ENCODE measurements at regions not wholly inside any gene's neighbourhood (a gene's known extent, or its start where the extent isn't known, plus 50 kb on each side); places are given as distances from the start of the nearest gene placed in this dataset.

DNA sequence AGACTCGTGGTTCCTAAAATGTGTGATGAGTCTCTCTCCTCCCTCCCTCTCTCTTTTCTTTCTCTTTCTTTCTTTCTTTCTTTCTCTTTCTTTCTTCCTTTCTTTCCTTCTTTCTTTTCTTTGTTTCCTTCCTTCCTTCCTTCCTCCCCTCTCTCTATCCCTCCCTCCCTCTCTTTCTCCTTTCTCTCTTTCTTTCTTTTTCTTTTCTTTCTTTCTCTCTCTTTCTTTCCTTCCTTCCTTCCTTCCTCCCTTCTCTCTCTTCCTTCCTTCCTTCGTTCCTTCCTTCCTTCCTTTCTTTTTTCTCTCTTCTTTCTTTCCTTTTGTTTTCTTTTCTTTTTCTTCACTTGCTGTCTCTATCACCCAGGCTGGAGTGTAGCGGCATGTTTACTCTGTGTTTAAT is 290.8 kb downstream of the NFKBIZ start:
- TF ChIP-seq EZH2 (IDR thresholded peaks at IDR 0.05; ENCODE audit: borderline replicate concordance, low read depth, low read length, severe bottlenecking) = no peak
- TF ChIP-seq, protein P1, sequence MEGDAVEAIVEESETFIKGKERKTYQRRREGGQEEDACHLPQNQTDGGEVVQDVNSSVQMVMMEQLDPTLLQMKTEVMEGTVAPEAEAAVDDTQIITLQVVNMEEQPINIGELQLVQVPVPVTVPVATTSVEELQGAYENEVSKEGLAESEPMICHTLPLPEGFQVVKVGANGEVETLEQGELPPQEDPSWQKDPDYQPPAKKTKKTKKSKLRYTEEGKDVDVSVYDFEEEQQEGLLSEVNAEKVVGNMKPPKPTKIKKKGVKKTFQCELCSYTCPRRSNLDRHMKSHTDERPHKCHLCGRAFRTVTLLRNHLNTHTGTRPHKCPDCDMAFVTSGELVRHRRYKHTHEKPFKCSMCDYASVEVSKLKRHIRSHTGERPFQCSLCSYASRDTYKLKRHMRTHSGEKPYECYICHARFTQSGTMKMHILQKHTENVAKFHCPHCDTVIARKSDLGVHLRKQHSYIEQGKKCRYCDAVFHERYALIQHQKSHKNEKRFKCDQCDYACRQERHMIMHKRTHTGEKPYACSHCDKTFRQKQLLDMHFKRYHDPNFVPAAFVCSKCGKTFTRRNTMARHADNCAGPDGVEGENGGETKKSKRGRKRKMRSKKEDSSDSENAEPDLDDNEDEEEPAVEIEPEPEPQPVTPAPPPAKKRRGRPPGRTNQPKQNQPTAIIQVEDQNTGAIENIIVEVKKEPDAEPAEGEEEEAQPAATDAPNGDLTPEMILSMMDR (IDR thresholded peaks at IDR 0.05; ENCODE audit: borderline replicate concordance, extremely low read depth, low read length, poor library complexity, severe bottlenecking) = no peak
- Histone ChIP-seq H3K27me3 (ENCODE audit: insufficient read depth, low read length, poor library complexity) (no peaks in the 10 kb centered on the region), H3K4me2 (ENCODE audit: insufficient read depth, low read length) (no peak overlapping the region), H3K4me1 (ENCODE audit: insufficient read depth, low read length) (no peaks in the 10 kb centered on the region), H3K36me3 (ENCODE audit: insufficient read depth, low read length) (no peaks in the 10 kb centered on the region), H3K79me2 (ENCODE audit: insufficient read depth, low read length) (no peaks in the 10 kb centered on the region), H2AFZ (ENCODE audit: low read depth, low read length) (no peak overlapping the region), H3K9me3 (ENCODE audit: insufficient read depth, low read length, severe bottlenecking) (no peaks in the 10 kb centered on the region), H3K9ac (ENCODE audit: low read depth, low read length) (no peak overlapping the region), H3K27ac (ENCODE audit: low read length) (no peak overlapping the region), H3K4me3 (ENCODE audit: low read depth in 1 of 2, low read length in 2 of 2) (no peak overlapping the region), H4K20me1 (ENCODE audit: insufficient read depth, low read length) (no peaks in the 10 kb centered on the region)
- no peak for DNase-seq
- ATAC-seq (ENCODE audit: insufficient read depth, low read depth) = no peak

DNA sequence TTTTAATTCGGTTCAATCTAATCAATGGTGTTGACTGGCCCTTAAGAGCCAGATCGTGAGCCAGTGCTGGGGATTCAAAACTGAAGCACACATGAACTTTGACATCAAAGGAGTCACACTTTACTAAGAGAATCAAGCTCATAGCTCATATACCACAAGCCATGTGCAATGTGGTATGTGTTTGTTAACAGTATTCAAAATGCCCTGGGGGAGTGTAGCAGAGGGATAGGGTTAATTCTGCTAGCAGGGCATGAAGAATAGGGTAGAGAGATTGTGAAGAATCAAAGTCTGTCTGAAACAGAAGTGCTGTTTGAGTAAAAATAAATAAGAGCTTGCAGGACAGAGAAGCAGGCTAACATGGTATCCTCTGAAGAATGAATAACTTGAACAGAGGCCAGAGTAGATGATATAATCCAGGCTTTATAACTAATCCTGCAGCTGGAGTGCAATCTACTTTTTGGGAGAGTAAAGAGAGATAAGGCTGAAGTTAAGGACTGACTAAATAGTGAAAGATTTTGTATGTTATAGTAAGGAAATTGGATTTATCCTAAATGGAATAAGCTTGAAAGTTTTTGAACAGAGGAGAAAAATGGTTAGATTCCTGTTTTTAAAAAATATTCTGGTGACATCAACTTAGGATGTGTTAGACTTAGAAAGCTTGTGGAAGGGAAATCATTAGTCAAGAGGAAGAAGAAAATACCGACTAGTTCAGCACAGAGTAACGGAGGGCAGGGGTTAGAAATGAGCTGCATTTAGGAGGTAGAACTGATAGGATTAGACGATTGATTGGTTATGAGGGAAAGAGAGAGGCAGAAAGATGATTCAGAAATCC is 292.0 kb downstream of the NFKBIZ start:
- no peaks in the 10 kb centered on the region for H3K36me3 ChIP-seq (ENCODE audit: insufficient read depth, low read length)
- no peak overlapping the region for H3K27ac ChIP-seq (ENCODE audit: low read length)
- ATAC-seq (ENCODE audit: insufficient read depth, low read depth) (no peak), DNase-seq (no peak)
- H3K4me2 ChIP-seq (ENCODE audit: insufficient read depth, low read length) = no peak overlapping the region
- H3K4me3 ChIP-seq (ENCODE audit: low read depth in 1 of 2, low read length in 2 of 2) = no peak overlapping the region
- H3K9ac ChIP-seq (ENCODE audit: low read depth, low read length) = no peak overlapping the region
- TF ChIP-seq, protein P1 (IDR thresholded peaks at IDR 0.05; ENCODE audit: borderline replicate concordance, extremely low read depth, low read length, poor library complexity, severe bottlenecking) = no peak
- TF ChIP-seq EZH2 (IDR thresholded peaks at IDR 0.05; ENCODE audit: borderline replicate concordance, low read depth, low read length, severe bottlenecking) = no peak
- no peaks in the 10 kb centered on the region for H3K79me2 ChIP-seq (ENCODE audit: insufficient read depth, low read length)
- no peak overlapping the region for H2AFZ ChIP-seq (ENCODE audit: low read depth, low read length)
- H4K20me1 ChIP-seq (ENCODE audit: insufficient read depth, low read length) = no peaks in the 10 kb centered on the region
- no peaks in the 10 kb centered on the region for H3K4me1 ChIP-seq (ENCODE audit: insufficient read depth, low read length)
- no peaks in the 10 kb centered on the region for H3K9me3 ChIP-seq (ENCODE audit: insufficient read depth, low read length, severe bottlenecking)
- no peaks in the 10 kb centered on the region for H3K27me3 ChIP-seq (ENCODE audit: insufficient read depth, low read length, poor library complexity)

DNA sequence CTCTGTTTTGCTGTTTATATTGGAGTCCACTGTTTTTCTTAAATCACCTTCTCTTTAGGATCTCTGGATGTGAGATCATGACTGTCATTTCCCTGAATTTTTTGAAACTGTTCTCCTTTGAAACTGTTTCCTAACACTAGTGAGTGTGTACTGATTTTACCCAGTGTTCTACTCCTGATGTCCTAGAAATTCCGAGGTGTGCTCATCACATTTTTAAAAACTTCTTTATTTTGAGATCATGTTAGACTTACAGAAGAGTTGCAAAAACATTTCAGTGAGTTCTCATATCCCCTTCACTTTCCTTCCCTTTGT is 292.6 kb downstream of the NFKBIZ start:
- no peaks in the 10 kb centered on the region for H3K9me3 ChIP-seq (ENCODE audit: insufficient read depth, low read length, severe bottlenecking)
- no peaks in the 10 kb centered on the region for H3K79me2 ChIP-seq (ENCODE audit: insufficient read depth, low read length)
- H3K4me3 ChIP-seq (ENCODE audit: low read depth in 1 of 2, low read length in 2 of 2) = no peak overlapping the region
- no peaks in the 10 kb centered on the region for H3K36me3 ChIP-seq (ENCODE audit: insufficient read depth, low read length)
- DNase-seq (no peak), ATAC-seq (ENCODE audit: insufficient read depth, low read depth) (no peak)
- H3K9ac ChIP-seq (ENCODE audit: low read depth, low read length) = no peak overlapping the region
- no peak overlapping the region for H3K27ac ChIP-seq (ENCODE audit: low read length)
- no peaks in the 10 kb centered on the region for H3K27me3 ChIP-seq (ENCODE audit: insufficient read depth, low read length, poor library complexity)
- no peak for TF ChIP-seq EZH2 (IDR thresholded peaks at IDR 0.05; ENCODE audit: borderline replicate concordance, low read depth, low read length, severe bottlenecking)
- H2AFZ ChIP-seq (ENCODE audit: low read depth, low read length) = no peak overlapping the region
- no peaks in the 10 kb centered on the region for H4K20me1 ChIP-seq (ENCODE audit: insufficient read depth, low read length)
- no peaks in the 10 kb centered on the region for H3K4me1 ChIP-seq (ENCODE audit: insufficient read depth, low read length)
- H3K4me2 ChIP-seq (ENCODE audit: insufficient read depth, low read length) = no peak overlapping the region

DNA sequence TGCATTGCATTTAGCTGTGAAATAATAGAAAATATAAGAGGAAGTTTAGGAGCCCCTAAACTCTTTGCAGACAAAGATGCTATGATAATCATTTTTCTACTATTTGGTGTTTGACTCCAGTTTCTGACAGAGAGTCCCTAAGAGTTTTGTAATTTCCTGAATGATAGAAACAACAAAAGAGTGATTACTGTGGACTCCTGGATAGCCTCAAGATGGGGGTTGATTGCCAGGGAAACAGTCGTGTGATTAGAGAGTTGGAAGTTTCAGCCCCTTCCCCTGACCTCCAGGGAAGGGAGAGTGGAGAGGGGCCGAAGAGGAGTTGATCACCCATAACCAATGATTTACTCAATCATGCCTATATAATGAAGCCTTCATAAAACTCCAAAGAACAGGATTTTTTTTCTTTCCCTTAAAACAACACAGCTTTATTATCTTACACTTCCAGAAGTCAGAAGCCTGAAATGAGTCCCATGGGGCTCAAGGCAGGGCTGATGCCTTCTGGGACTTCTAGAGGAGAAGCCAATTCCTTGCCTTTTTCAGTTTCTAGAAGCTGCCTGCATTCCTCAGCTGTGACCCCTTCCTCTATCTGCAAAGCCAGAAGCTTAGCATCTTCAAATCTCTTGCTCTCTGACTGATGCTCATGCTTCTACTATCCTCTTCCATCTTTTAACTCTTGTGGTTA is 292.3 kb upstream of the ZPLD1 start:
- H2AFZ ChIP-seq (ENCODE audit: low read depth, low read length) = no peak overlapping the region
- ATAC-seq (ENCODE audit: insufficient read depth, low read depth) = no peak
- H4K20me1 ChIP-seq (ENCODE audit: insufficient read depth, low read length) = no peaks in the 10 kb centered on the region
- no peaks in the 10 kb centered on the region for H3K36me3 ChIP-seq (ENCODE audit: insufficient read depth, low read length)
- no peaks in the 10 kb centered on the region for H3K4me1 ChIP-seq (ENCODE audit: insufficient read depth, low read length)
- no peak overlapping the region for H3K9ac ChIP-seq (ENCODE audit: low read depth, low read length)
- no peaks in the 10 kb centered on the region for H3K27me3 ChIP-seq (ENCODE audit: insufficient read depth, low read length, poor library complexity)
- no peaks in the 10 kb centered on the region for H3K79me2 ChIP-seq (ENCODE audit: insufficient read depth, low read length)
- no peak overlapping the region for H3K4me2 ChIP-seq (ENCODE audit: insufficient read depth, low read length)
- DNase-seq = no peak
- TF ChIP-seq, protein P1 (IDR thresholded peaks at IDR 0.05; ENCODE audit: borderline replicate concordance, extremely low read depth, low read length, poor library complexity, severe bottlenecking) = no peak
- no peak for TF ChIP-seq EZH2 (IDR thresholded peaks at IDR 0.05; ENCODE audit: borderline replicate concordance, low read depth, low read length, severe bottlenecking)
- H3K9me3 ChIP-seq (ENCODE audit: insufficient read depth, low read length, severe bottlenecking) = no peaks in the 10 kb centered on the region
- H3K4me3 ChIP-seq (ENCODE audit: low read depth in 1 of 2, low read length in 2 of 2) = no peak overlapping the region
- H3K27ac ChIP-seq (ENCODE audit: low read length) = no peak overlapping the region

Measured in DND-41 (cell line).